ENCODE measurements at regions not wholly inside any gene's neighbourhood (a gene's known extent, or its start where the extent isn't known, plus 50 kb on each side); places are given as distances from the start of the nearest gene placed in this dataset.

DNA sequence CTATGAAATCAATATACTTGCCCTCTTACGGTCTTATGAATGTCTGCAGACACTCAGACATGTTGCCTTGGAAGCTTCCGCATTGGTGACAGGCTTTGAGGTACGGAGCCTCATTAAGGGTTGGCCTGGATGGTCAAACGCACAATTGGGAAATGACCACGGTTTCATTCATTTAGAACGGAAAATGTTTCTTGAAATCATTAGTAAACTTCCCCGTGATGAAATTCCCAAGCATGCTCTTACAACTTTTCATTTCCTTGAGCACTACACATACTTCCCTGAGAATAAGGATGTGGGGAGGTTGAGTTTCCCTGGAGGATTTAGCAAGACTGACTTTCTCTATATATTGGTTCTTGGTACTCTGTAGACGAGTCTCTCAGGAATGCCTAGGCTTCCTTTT is 146.3 kb downstream of the HLX start:
- H3K9ac ChIP-seq, result no peak overlapping the region
- no peaks in the 10 kb centered on the region for H3K79me2 ChIP-seq
- H3K4me1 ChIP-seq, result no peaks in the 10 kb centered on the region
- H3K4me3 ChIP-seq (ENCODE audit: low read depth, low read length), result no peak overlapping the region
- no peak overlapping the region for H2AFZ ChIP-seq
- H3K36me3 ChIP-seq (ENCODE audit: control insufficient read depth, insufficient read depth, low read length), result no peaks in the 10 kb centered on the region
- no peaks in the 10 kb centered on the region for H3K9me3 ChIP-seq (ENCODE audit: control insufficient read depth, low read length)
- no peak overlapping the region for H3K27ac ChIP-seq
- H3K27me3 ChIP-seq (ENCODE audit: control insufficient read depth, insufficient read depth, low read length), result no peaks in the 10 kb centered on the region
- H3K4me2 ChIP-seq (ENCODE audit: low read length), result no peak overlapping the region
- TF ChIP-seq CTCF (IDR thresholded peaks at IDR 0.05), result no peak

GRCh38 chr1:221025956-221026355 is 146.7 kb downstream of the HLX start:
- no peaks in the 10 kb centered on the region for H3K9me3 ChIP-seq (ENCODE audit: control insufficient read depth, low read length)
- TF ChIP-seq CTCF (IDR thresholded peaks at IDR 0.05), result no peak
- no peaks in the 10 kb centered on the region for H3K27me3 ChIP-seq (ENCODE audit: control insufficient read depth, insufficient read depth, low read length)
- no peaks in the 10 kb centered on the region for H3K36me3 ChIP-seq (ENCODE audit: control insufficient read depth, insufficient read depth, low read length)
- H3K27ac ChIP-seq, result no peak overlapping the region
- H3K4me1 ChIP-seq, result no peaks in the 10 kb centered on the region
- H3K79me2 ChIP-seq, result no peaks in the 10 kb centered on the region
- no peak overlapping the region for H3K4me2 ChIP-seq (ENCODE audit: low read length)
- H3K9ac ChIP-seq, result no peak overlapping the region
- no peak overlapping the region for H2AFZ ChIP-seq
- H3K4me3 ChIP-seq (ENCODE audit: low read depth, low read length), result no peak overlapping the region

- H3K27ac ChIP-seq, result no peak overlapping the region
- TF ChIP-seq CTCF (IDR thresholded peaks at IDR 0.05), result no peak
Observed at GRCh38 chr1:221029981-221030649, 150.9 kb downstream of the HLX start.

GRCh38 chr1:221030990-221031389 is 151.7 kb downstream of the HLX start:
- Histone ChIP-seq H3K4me3 (ENCODE audit: low read depth, low read length) (no peak overlapping the region), H3K4me2 (ENCODE audit: low read length) (no peak overlapping the region), H2AFZ (no peak overlapping the region), H3K9me3 (ENCODE audit: control insufficient read depth, low read length) (no peaks in the 10 kb centered on the region), H3K79me2 (no peaks in the 10 kb centered on the region), H3K4me1 (no peaks in the 10 kb centered on the region), H3K9ac (no peak overlapping the region), H3K36me3 (ENCODE audit: control insufficient read depth, insufficient read depth, low read length) (no peaks in the 10 kb centered on the region), H3K27ac (no peak overlapping the region), H3K27me3 (ENCODE audit: control insufficient read depth, insufficient read depth, low read length) (no peaks in the 10 kb centered on the region)
- TF ChIP-seq CTCF (IDR thresholded peaks at IDR 0.05), result no peak

More at GRCh38 chr1:221029981-221030649, 150.9 kb downstream of the HLX start:
- Histone ChIP-seq H3K36me3 (ENCODE audit: control insufficient read depth, insufficient read depth, low read length) (no peaks in the 10 kb centered on the region), H3K27me3 (ENCODE audit: control insufficient read depth, insufficient read depth, low read length) (no peaks in the 10 kb centered on the region), H3K9ac (no peak overlapping the region), H2AFZ (no peak overlapping the region), H3K9me3 (ENCODE audit: control insufficient read depth, low read length) (no peaks in the 10 kb centered on the region), H3K4me3 (ENCODE audit: low read depth, low read length) (no peak overlapping the region), H3K4me1 (no peaks in the 10 kb centered on the region), H3K79me2 (no peaks in the 10 kb centered on the region), H3K4me2 (ENCODE audit: low read length) (no peak overlapping the region)
